Peyer's patch (tissue), 4 donors: ENCODE measurements at regions not wholly inside any gene's neighbourhood (a gene's known extent, or its start where the extent isn't known, plus 50 kb on each side); places are given as distances from the start of the nearest gene placed in this dataset.

Experiments used
- DNase-seq, 3 donors: peaks; one replicate each; pipeline ENCODE4 v3.0.0-alpha.2; 2017 to 2019
- H3K27ac ChIP-seq, 4 donors: fragments of 200-600 bp; sonication (generic); one replicate each; pipeline ENCODE4 v1.5.1; 2016 to 2019
- H3K27me3 ChIP-seq, 2 donors: fragments of 200-600 bp; sonication (generic); one replicate each; pipeline ENCODE4 v1.5.1; 2019
- H3K36me3 ChIP-seq, 3 donors: fragments of 200-600 bp; sonication (generic); one replicate each; pipeline ENCODE4 v1.5.1; 2016 to 2019
- H3K4me1 ChIP-seq, 4 donors: fragments of 200-600 bp; sonication (generic); one replicate each; pipeline ENCODE4 v1.5.1; 2016 to 2019
- H3K4me3 ChIP-seq, 4 donors: fragments of 200-600 bp; sonication (generic); 1 replicate in 3 of 4; 2 replicates in 1 of 4; pipeline ENCODE4 v1.5.1; 2016 to 2019; ENCODE audit warnings: mild to moderate bottlenecking in 1 of 4
- H3K9me3 ChIP-seq, 4 donors: fragments of 200-600 bp; sonication (generic); one replicate each; pipeline ENCODE4 v1.5.1; 2016 to 2019; ENCODE audit warnings: mild to moderate bottlenecking in 1 of 4
- POLR2A ChIP-seq, 2 donors: fragments of 450-650 bp; IDR thresholded peaks; one replicate each; pipeline ENCODE4 v1.5.1; 2017; ENCODE audit warnings: antibody characterized with exemption in 2 of 2, mild to moderate bottlenecking in 2 of 2, moderate library complexity in 2 of 2
- TF ChIP-seq, protein P1 (sequence below), 6 experiments: fragments of 450-650 bp in 4 of 6; fragments of 200-600 bp in 2 of 6; sonication (generic) in 1 of 6; IDR thresholded peaks; one replicate each; pipeline ENCODE4 v1.5.1; 2017 to 2019; ENCODE audit warnings: antibody characterized with exemption in 6 of 6, mild to moderate bottlenecking in 3 of 6, moderate library complexity in 1 of 6

DNA sequence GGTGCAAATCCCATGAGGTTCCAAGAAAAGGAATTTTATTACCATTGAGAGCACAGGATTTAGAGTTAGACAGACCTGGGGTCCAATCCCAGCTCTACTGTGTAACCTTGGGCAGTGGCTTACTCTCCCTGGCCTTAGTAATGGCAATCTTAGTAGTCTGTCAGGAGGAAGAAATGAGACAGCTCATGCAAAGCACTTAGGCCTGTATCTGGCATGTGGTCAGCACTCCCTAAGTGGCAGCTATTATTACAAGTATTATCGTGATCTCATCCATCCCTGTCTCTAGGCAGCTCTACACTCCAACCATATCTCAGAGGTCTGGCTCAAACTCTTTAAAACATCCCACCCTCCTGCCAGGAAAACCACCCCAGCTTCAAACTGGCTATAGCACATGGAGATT is 129.6 kb upstream of the NALF2 start:
- Histone ChIP-seq H3K4me1 (no peaks in the 10 kb centered on the region), H3K27ac (no peak overlapping the region), H3K27me3 (no peaks in the 10 kb centered on the region), H3K9me3 (no peaks in the 10 kb centered on the region), H3K36me3 (no peaks in the 10 kb centered on the region), H3K4me3 (no peak overlapping the region)
- TF ChIP-seq, protein P1, sequence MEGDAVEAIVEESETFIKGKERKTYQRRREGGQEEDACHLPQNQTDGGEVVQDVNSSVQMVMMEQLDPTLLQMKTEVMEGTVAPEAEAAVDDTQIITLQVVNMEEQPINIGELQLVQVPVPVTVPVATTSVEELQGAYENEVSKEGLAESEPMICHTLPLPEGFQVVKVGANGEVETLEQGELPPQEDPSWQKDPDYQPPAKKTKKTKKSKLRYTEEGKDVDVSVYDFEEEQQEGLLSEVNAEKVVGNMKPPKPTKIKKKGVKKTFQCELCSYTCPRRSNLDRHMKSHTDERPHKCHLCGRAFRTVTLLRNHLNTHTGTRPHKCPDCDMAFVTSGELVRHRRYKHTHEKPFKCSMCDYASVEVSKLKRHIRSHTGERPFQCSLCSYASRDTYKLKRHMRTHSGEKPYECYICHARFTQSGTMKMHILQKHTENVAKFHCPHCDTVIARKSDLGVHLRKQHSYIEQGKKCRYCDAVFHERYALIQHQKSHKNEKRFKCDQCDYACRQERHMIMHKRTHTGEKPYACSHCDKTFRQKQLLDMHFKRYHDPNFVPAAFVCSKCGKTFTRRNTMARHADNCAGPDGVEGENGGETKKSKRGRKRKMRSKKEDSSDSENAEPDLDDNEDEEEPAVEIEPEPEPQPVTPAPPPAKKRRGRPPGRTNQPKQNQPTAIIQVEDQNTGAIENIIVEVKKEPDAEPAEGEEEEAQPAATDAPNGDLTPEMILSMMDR (IDR thresholded peaks at IDR 0.05): no peak
- no peak for TF ChIP-seq POLR2A (IDR thresholded peaks at IDR 0.05)
- no peak for DNase-seq

- TF ChIP-seq POLR2A (IDR thresholded peaks at IDR 0.05): no peak
- TF ChIP-seq, protein P1 (IDR thresholded peaks at IDR 0.05): no peak
Measured at GRCh38 chrX:69372435-69372834, 131.7 kb upstream of the NALF2 start.

DNA sequence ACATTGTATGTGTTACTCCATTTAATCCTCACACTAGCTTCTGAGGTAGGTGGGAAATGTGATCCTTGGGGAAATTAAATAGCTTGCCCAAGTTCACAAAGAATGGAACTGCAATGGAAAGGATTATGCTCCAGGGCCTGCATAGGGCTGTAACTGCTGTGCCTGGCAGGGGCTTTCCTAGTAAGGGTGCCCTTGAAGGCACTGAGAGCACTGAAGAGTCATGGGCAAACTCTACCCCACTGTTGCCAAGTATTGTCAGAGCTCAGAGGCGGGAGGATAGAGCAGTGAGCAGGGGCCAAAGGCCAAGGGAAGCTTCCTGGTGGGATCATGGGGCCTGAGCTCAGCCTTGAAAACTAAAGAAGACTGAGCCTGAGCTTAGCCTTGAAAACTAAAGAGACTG is 133.0 kb upstream of the NALF2 start:
- Histone ChIP-seq H3K27me3 (no peaks in the 10 kb centered on the region), H3K36me3 (no peaks in the 10 kb centered on the region), H3K9me3 (no peaks in the 10 kb centered on the region), H3K4me1 (no peaks in the 10 kb centered on the region), H3K4me3 (no peak overlapping the region), H3K27ac (no peak overlapping the region)
- no peak for DNase-seq
- TF ChIP-seq, protein P1 (IDR thresholded peaks at IDR 0.05): no peak
- TF ChIP-seq POLR2A (IDR thresholded peaks at IDR 0.05): no peak

More at GRCh38 chrX:69372435-69372834, 131.7 kb upstream of the NALF2 start:
- Histone ChIP-seq H3K27ac (no peak overlapping the region), H3K4me3 (no peak overlapping the region), H3K9me3 (no peaks in the 10 kb centered on the region), H3K27me3 (no peaks in the 10 kb centered on the region), H3K36me3 (no peaks in the 10 kb centered on the region), H3K4me1 (no peaks in the 10 kb centered on the region)
- no peak for DNase-seq

GRCh38 chrX:69369999-69370398 is 134.1 kb upstream of the NALF2 start:
- no peak overlapping the region for H3K4me3 ChIP-seq
- H3K4me1 ChIP-seq: no peaks in the 10 kb centered on the region
- H3K9me3 ChIP-seq: no peaks in the 10 kb centered on the region
- no peaks in the 10 kb centered on the region for H3K36me3 ChIP-seq
- no peak for TF ChIP-seq POLR2A (IDR thresholded peaks at IDR 0.05)
- DNase-seq: no peak
- H3K27me3 ChIP-seq: no peaks in the 10 kb centered on the region
- H3K27ac ChIP-seq: no peak overlapping the region

DNA sequence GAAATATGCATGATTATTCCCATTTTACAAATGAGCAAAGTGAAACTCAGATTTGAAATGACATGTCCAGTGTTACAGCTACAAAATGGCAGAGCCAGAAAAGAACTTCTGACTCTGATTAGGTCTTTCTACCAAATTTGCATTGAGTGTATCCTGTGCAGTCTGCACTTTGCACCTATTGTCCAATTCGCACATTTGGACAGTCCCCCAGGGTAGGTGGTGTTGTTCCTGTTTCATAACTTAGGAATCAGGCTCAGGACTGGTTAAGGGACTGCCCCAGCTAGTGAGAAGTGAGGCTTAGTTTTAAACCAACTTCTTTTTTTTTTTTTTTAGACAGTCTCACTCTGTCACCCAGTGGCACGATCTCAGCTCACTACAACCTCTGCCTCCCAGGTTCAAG is 137.9 kb upstream of the NALF2 start:
- no peak for DNase-seq
- no peaks in the 10 kb centered on the region for H3K27me3 ChIP-seq

DNA sequence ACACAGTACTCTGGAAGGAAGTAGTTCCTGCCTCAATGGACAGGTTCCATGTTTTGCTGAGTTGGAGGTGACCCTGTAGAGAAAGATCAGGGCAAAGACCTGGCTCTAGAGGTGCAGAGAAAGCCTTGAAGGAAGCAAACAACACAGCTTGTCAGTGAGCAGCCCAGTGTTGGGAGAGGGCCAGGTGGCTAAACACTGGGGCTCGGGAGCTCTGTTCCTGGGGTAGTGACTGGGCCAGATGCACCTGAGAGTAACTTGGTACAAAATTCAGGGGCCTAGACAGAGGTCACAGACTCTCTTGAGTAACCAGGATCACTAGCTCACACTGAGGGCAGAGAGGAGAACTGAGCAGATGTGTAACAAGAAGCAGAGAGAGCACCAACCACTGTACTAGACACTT is 138.4 kb upstream of the NALF2 start:
- Histone ChIP-seq H3K9me3 (no peaks in the 10 kb centered on the region), H3K27ac (no peak overlapping the region), H3K36me3 (no peaks in the 10 kb centered on the region), H3K4me3 (no peak overlapping the region), H3K27me3 (no peaks in the 10 kb centered on the region), H3K4me1 (no peaks in the 10 kb centered on the region)
- no peak for DNase-seq
- TF ChIP-seq POLR2A (IDR thresholded peaks at IDR 0.05): no peak
- TF ChIP-seq, protein P1 (IDR thresholded peaks at IDR 0.05): no peak

More for the DNA sequence above, 137.9 kb upstream of the NALF2 start:
- Histone ChIP-seq H3K4me3 (no peak overlapping the region), H3K9me3 (no peaks in the 10 kb centered on the region), H3K36me3 (no peaks in the 10 kb centered on the region), H3K27ac (no peak overlapping the region), H3K4me1 (no peaks in the 10 kb centered on the region)
- no peak for TF ChIP-seq POLR2A (IDR thresholded peaks at IDR 0.05)
- TF ChIP-seq, protein P1 (IDR thresholded peaks at IDR 0.05): no peak
